PFSK-1 (cell line): ENCODE measurements at regions not wholly inside any gene's neighbourhood (a gene's known extent, or its start where the extent isn't known, plus 50 kb on each side); places are given as distances from the start of the nearest gene placed in this dataset.

Experiments
- FOXP2 ChIP-seq: optimal IDR thresholded peaks from 2 replicates; pipeline ENCODE3; 2011; ENCODE audit warnings: borderline replicate concordance, control low read depth, inconsistent platforms; ENCODE audit not compliant: insufficient read depth; ENCODE audit errors: extremely low read length, extremely low read depth
- POLR2AphosphoS5 ChIP-seq: IDR thresholded peaks from 2 replicates; pipeline ENCODE4 v1.6.1; 2012; ENCODE audit warnings: low read depth, mild to moderate bottlenecking, control low read depth, low read length, moderate library complexity
- SIN3A ChIP-seq: IDR thresholded peaks from 2 replicates; pipeline ENCODE4 v1.6.1; 2012; ENCODE audit warnings: mild to moderate bottlenecking, low read length, moderate library complexity, borderline replicate concordance; ENCODE audit not compliant: insufficient read depth
- TAF1 ChIP-seq: IDR thresholded peaks from 2 replicates; pipeline ENCODE4 v1.6.1; 2012; ENCODE audit warnings: low read length, control low read depth, borderline replicate concordance; ENCODE audit not compliant: insufficient read depth
- TF ChIP-seq, protein P1 (sequence below), 2 experiments: IDR thresholded peaks; 2 replicates each; pipeline versions ENCODE4 v1.6.1 to v1.8.0; 2011 to 2012; ENCODE audit warnings: low read depth in 2 of 2, low read length in 2 of 2, control low read depth in 1 of 2, inconsistent platforms in 1 of 2, mild to moderate bottlenecking in 1 of 2, moderate library complexity in 1 of 2; ENCODE audit not compliant: insufficient read depth in 1 of 2

DNA sequence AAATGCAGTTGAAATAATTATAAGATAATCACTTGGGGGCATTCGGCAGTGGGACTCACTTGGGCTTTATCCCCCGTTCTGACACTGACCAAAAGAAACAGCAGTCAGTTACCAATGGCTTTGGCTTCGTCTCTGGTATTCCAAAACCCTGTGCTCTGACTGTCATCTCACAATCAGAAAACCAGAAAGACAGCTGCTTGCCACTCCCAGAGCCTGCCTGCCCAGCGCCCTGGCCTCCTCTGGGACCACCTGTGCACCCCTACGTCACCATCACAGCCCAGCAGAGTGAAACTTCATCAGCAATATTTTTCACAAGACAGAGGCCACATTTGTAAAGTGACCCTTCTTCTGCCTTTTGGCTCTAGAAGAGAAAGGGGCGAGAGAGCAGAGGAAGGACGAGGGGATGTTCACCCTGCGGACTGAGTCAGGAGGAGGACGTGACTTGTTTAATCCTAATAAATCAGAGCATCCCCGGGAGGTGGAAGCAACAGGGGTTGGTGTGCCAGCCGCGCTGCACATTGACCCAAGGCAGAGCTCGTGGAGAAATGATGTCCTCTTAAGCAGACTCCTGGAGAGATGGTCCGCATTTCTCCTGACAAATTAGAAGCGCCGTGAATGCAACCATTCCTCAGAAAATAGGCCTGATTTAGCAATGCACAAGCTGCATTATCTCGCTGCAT is 397.8 kb upstream of the ZNF507 start:
- TF ChIP-seq TAF1, result no peak
- TF ChIP-seq, protein P1, sequence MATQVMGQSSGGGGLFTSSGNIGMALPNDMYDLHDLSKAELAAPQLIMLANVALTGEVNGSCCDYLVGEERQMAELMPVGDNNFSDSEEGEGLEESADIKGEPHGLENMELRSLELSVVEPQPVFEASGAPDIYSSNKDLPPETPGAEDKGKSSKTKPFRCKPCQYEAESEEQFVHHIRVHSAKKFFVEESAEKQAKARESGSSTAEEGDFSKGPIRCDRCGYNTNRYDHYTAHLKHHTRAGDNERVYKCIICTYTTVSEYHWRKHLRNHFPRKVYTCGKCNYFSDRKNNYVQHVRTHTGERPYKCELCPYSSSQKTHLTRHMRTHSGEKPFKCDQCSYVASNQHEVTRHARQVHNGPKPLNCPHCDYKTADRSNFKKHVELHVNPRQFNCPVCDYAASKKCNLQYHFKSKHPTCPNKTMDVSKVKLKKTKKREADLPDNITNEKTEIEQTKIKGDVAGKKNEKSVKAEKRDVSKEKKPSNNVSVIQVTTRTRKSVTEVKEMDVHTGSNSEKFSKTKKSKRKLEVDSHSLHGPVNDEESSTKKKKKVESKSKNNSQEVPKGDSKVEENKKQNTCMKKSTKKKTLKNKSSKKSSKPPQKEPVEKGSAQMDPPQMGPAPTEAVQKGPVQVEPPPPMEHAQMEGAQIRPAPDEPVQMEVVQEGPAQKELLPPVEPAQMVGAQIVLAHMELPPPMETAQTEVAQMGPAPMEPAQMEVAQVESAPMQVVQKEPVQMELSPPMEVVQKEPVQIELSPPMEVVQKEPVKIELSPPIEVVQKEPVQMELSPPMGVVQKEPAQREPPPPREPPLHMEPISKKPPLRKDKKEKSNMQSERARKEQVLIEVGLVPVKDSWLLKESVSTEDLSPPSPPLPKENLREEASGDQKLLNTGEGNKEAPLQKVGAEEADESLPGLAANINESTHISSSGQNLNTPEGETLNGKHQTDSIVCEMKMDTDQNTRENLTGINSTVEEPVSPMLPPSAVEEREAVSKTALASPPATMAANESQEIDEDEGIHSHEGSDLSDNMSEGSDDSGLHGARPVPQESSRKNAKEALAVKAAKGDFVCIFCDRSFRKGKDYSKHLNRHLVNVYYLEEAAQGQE (IDR thresholded peaks at IDR 0.05; ENCODE audit: insufficient read depth in 1 of 2, low read depth in 2 of 2, low read length in 2 of 2), result no peak
- TF ChIP-seq POLR2AphosphoS5, result no peak
- no peak for TF ChIP-seq FOXP2
- TF ChIP-seq SIN3A, result no peak

DNA sequence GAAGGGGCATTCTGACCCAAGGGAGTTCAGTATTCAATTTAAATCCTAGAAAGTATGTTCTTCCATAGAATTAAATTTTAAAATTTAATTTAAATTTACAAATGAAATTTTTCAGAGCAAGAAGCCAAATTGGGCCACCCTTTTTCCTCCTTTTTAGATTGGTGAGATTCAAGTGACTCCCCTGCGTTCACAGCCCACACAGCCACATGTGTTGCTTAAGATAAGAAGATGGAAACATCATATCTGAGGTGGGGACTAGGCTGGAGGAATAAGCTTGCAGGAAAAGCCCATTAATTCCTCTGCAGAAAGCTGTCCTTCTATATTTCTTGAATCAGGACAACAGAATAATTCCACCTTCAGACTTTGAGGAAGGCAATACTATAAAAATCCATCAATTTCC is 392.7 kb upstream of the ZNF507 start:
- TF ChIP-seq, protein P1 (IDR thresholded peaks at IDR 0.05; ENCODE audit: insufficient read depth in 1 of 2, low read depth in 2 of 2, low read length in 2 of 2), result no peak
- TF ChIP-seq SIN3A (no peak), POLR2AphosphoS5 (no peak), TAF1 (no peak), FOXP2 (no peak)

DNA sequence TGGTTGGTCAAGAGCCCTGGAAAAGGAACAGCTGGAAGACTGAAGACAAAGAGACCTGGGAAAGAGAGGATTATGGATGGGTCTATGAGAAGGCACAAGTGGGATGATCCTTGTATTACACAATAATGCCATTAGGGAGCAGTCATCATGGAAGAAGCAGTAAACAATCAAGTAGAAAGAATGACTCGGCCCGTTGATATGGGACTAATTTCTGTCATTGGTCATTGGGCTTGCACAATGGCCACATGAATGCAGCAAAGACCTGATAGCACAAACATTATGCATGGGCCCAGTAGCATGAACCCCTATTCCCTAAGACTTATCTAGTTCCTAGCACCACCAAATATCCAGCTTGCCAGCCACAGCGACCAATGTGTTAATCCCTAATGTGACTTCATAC is 390.3 kb upstream of the ZNF507 start:
- TF ChIP-seq POLR2AphosphoS5 (no peak), TAF1 (no peak), FOXP2 (no peak), SIN3A (no peak)
- TF ChIP-seq, protein P1 (IDR thresholded peaks at IDR 0.05; ENCODE audit: insufficient read depth in 1 of 2, low read depth in 2 of 2, low read length in 2 of 2), result no peak

DNA sequence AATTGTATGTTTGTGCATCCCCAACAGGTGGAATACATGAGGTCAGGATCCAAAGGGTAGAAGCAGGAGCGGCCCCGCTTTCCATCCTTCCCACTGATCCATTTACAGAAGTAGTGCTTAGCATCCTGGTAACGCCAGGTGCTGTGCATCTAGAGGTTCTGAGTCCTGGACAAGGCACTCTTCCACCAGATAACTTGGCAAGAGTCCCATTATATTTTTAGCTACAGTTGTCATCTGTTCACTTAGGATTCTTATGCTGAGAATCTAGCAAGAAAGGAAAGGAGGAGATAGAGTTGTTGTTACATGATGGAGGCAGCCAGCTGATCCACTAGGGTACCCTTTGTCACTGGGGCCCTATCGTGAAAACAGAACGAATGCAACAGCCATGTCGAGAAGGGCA is 389.5 kb upstream of the ZNF507 start:
- TF ChIP-seq FOXP2, result no peak

DNA sequence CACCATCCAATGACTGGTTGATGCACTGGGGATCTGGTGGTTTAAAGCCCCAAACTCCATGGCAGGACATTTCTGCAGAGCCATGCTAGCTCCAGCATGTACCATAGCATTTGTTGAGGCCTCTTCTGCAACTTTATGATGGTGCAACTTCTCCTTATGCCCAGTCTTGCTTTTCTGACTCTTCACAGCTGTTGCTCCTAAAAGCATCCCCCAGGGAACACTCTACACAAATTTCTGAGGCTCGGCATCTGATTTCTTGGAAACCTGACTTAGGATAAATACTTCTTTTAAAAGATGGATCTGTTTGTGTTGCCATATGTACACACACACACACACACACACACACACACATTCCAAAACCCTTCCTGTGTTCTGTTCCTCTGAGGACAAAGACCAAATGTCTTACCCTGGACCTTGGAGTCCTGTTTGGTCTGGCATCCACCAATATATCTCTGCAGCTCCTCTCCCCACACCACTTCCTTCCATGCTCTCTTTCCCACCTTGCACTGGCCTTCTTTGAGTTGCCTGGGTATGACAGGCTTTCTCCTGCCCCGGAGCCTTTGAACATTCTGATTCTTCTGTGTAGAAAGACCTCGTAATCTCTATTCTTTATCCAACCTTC is 388.5 kb upstream of the ZNF507 start:
- no peak for TF ChIP-seq POLR2AphosphoS5
- TF ChIP-seq FOXP2, result no peak
- no peak for TF ChIP-seq TAF1
- TF ChIP-seq SIN3A, result no peak
- TF ChIP-seq, protein P1 (IDR thresholded peaks at IDR 0.05; ENCODE audit: insufficient read depth in 1 of 2, low read depth in 2 of 2, low read length in 2 of 2), result no peak
